ENCODE measurements at regions not wholly inside any gene's neighbourhood (a gene's known extent, or its start where the extent isn't known, plus 50 kb on each side); places are given as distances from the start of the nearest gene placed in this dataset.

DNA sequence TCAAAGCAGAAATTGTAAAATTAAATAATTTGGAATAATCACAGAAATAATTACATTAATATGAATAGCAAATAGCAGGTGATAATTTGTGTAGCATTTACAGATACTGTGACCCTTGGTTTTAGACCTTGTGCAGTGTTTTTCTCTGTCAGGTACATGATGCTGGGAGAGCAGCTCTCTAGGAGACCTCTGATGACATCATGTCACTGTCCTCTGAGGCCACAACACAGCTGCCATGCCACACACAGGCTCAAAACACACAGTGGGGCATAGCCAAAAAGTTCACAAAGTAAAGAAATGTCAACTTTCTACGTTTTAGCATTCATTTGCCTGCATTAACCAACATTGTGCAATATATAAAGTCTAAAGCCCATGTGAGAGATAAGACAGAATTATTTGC is 71.8 kb upstream of the ZBTB20 start:
- Histone ChIP-seq H3K4me3 (no peak overlapping the region), H4K20me1 (ENCODE audit: control insufficient read depth, insufficient read depth) (no peaks in the 10 kb centered on the region), H3K9me3 (replicated peaks; ENCODE audit: control insufficient read depth, insufficient read depth, low read length) (no peaks in the 10 kb centered on the region), H3K9ac (ENCODE audit: control insufficient read depth, insufficient read depth, low read length) (no peak overlapping the region), H3K36me3 (ENCODE audit: control insufficient read depth in 2 of 2, insufficient read depth in 2 of 2, low read length in 1 of 2) (no peaks in the 10 kb centered on the region), H2AFZ (ENCODE audit: control insufficient read depth, low read depth, low read length) (no peak overlapping the region), H3K27me3 (replicated peaks in 1 of 2; ENCODE audit: control insufficient read depth in 2 of 2, insufficient read depth in 2 of 2, low read length in 1 of 2) (no peaks in the 10 kb centered on the region), H3K27ac (ENCODE audit: control insufficient read depth, insufficient read depth) (no peak overlapping the region), H3K79me2 (ENCODE audit: control insufficient read depth, insufficient read depth, low read length) (no peaks in the 10 kb centered on the region), H3K4me1 (ENCODE audit: control insufficient read depth, insufficient read depth, low read length) (no peaks in the 10 kb centered on the region), H3K4me2 (ENCODE audit: control insufficient read depth, insufficient read depth) (no peak overlapping the region)
- POLR2A ChIA-PET, result no interaction called here
- TF ChIP-seq SMAD5 (IDR thresholded peaks at IDR 0.05; ENCODE audit: low read depth) (no peak), BHLHE40 (IDR thresholded peaks at IDR 0.05; ENCODE audit: borderline replicate concordance in 1 of 2, low read depth in 2 of 2, low read length in 1 of 2) (no peak), KLF5 (IDR thresholded peaks at IDR 0.05; ENCODE audit: partially characterized antibody) (no peak), RFX5 (IDR thresholded peaks at IDR 0.05; ENCODE audit: low read depth, low read length) (no peak), SIX5 (IDR thresholded peaks at IDR 0.05; ENCODE audit: low read depth, low read length, severe bottlenecking) (no peak), STAT3 (IDR thresholded peaks at IDR 0.05; ENCODE audit: low read depth, low read length) (no peak), SPI1 (IDR thresholded peaks at IDR 0.05; ENCODE audit: borderline replicate concordance, insufficient read depth, low read depth, low read length) (no peak), PML (IDR thresholded peaks at IDR 0.05; ENCODE audit: low read length) (no peak), ZNF274 (IDR thresholded peaks at IDR 0.05; ENCODE audit: insufficient read depth, insufficient read length) (no peak), CREB1 (IDR thresholded peaks at IDR 0.05; ENCODE audit: low read depth) (no peak), MYC (IDR thresholded peaks at IDR 0.05; ENCODE audit: insufficient read depth, insufficient read length, insufficient replicate concordance, low read length, severe bottlenecking) (no peak), CEBPB (IDR thresholded peaks at IDR 0.05; ENCODE audit: borderline replicate concordance in 1 of 2, low read depth in 2 of 2, low read length in 2 of 2) (no peak)
- ATAC-seq, result no peak
- RAD21 ChIA-PET (ENCODE audit: unreplicated experiment), result interaction anchor here (0.8 to 1.7 kb wide), 3 partner anchors 125 to 566 kb away, joined by 3 to 5 read pairs (median 3); no protein-coding TSS in a partner anchor
- 0% methylated on average over 1 of the region's 1 CpG for WGBS (ENCODE audit: insufficient coverage, insufficient replicate concordance, low lambda C conversion rate, missing lambda C conversion rate)
- BruUV-seq (replicated peaks), result no TSS peak
- in situ Hi-C loops (cut with MboI), result loop anchor here (5.0 kb wide), 1 partner anchor 473 kb away; no protein-coding TSS in a partner anchor
- CTCF ChIA-PET, result interaction anchor here (1.1 to 3.3 kb wide), 9 partner anchors 8 to 595 kb away, joined by 3 to 31 read pairs (median 11); no protein-coding TSS in a partner anchor
- intact Hi-C loops (cut with micrococcal nuclease; ENCODE audit: unreplicated experiment), result no loop called here
- no peak for FAIRE-seq
- DNase-seq (ENCODE audit: low read depth, low spot score), result no peak
- SMC1A ChIA-PET (ENCODE audit: uncharacterized antibody, unreplicated experiment), result interaction anchor here (0.6 to 2.4 kb wide), 10 partner anchors 8 to 594 kb away, joined by 3 to 12 read pairs (median 4); no protein-coding TSS in a partner anchor
